ENCODE measurements at regions not wholly inside any gene's neighbourhood (a gene's known extent, or its start where the extent isn't known, plus 50 kb on each side); places are given as distances from the start of the nearest gene placed in this dataset.

DNA sequence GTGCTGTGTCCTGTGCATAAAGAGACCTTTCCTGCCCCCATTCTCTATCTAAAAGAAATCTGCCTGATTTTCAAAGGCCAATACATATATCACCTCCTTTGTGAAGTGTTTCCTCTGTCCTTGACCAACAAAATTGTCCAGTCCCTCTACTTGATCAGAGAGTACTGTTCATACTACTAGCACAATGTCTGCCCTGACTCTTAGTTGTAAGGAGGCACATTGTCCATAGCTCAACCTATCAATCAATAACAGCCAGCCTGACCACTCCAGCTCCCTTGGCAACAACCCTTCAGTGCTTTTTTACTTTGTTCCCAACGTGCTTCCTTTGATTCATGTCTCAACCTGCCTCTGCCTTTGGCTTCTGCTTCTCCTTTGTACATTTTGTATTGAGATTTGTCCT lies 398.9 kb downstream of the TRIB2 start:
- TF ChIP-seq, protein P1, sequence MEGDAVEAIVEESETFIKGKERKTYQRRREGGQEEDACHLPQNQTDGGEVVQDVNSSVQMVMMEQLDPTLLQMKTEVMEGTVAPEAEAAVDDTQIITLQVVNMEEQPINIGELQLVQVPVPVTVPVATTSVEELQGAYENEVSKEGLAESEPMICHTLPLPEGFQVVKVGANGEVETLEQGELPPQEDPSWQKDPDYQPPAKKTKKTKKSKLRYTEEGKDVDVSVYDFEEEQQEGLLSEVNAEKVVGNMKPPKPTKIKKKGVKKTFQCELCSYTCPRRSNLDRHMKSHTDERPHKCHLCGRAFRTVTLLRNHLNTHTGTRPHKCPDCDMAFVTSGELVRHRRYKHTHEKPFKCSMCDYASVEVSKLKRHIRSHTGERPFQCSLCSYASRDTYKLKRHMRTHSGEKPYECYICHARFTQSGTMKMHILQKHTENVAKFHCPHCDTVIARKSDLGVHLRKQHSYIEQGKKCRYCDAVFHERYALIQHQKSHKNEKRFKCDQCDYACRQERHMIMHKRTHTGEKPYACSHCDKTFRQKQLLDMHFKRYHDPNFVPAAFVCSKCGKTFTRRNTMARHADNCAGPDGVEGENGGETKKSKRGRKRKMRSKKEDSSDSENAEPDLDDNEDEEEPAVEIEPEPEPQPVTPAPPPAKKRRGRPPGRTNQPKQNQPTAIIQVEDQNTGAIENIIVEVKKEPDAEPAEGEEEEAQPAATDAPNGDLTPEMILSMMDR (IDR thresholded peaks at IDR 0.05), result no peak
- no peak for TF ChIP-seq POLR2A (IDR thresholded peaks at IDR 0.05; ENCODE audit: low read depth)
- no peak for TF ChIP-seq POLR2AphosphoS5 (IDR thresholded peaks at IDR 0.05)
